SIG-M5 treated with dmso at 0.1 percent for 504 hours (cell line): ENCODE measurements at regions not wholly inside any gene's neighbourhood (a gene's known extent, or its start where the extent isn't known, plus 50 kb on each side); places are given as distances from the start of the nearest gene placed in this dataset.
A peak's percentile ranks its signal among the peaks of the same experiment; 100 is the strongest.

Experiments
- DNase-seq: peaks from one replicate; lab custom pipeline; 2025; ENCODE audit not compliant: unreplicated experiment; lab: John Stamatoyannopoulos, UW

- DNase-seq, result no peak
These were observed 124.2 kb downstream of the TMEM161B start for GRCh38 chr5:88144219-88145001.

- no peak for DNase-seq
These were observed 124.9 kb downstream of the TMEM161B start for GRCh38 chr5:88143693-88144218.

- DNase-seq, result no peak
These were observed 125.6 kb downstream of the TMEM161B start for GRCh38 chr5:88142886-88143692.

DNA sequence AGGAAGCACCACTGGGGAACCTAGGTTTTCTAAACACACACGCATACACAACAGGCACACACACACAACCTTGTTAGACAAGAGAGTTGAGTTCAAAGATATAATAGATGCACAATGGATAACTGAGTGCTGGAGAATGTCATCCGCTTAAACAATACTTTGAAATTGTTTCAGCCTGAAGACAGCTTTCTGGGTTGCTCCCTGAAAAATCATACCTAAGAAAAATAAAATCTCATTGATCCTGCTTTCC lies 126.1 kb downstream of the TMEM161B start:
- no peak for DNase-seq

- peak; percentile 95 for DNase-seq
These were observed 127.5 kb downstream of the TMEM161B start for GRCh38 chr5:88140856-88141752.

- DNase-seq, result no peak
These were observed 128.2 kb downstream of the TMEM161B start for GRCh38 chr5:88140396-88140855.

GRCh38 chr5:88130211-88130815 lies 138.3 kb downstream of the TMEM161B start:
- DNase-seq, result no peak

- DNase-seq, result no peak
These were observed 139.8 kb downstream of the TMEM161B start for GRCh38 chr5:88128813-88129212.

GRCh38 chr5:88119535-88120125 lies 149.0 kb downstream of the TMEM161B start:
- no peak for DNase-seq

GRCh38 chr5:88118179-88118578 lies 150.5 kb downstream of the TMEM161B start:
- no peak for DNase-seq

DNA sequence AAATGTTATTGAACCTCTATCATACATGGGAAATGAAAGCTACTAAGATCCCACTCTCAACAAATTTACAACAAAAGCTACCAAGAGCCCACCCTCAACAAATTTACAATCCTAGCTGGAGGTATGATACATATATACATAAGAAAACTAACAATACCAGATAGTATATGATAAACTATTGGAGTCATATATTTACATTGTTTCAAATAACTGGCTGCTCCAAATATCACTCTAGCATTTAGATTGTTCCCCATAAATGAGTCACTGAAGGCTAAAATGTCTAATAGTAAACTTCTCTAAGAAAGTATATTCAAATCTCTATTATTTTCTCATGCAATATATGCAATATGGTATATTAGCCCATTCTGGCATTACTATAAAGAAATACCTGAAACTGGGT lies 151.1 kb downstream of the TMEM161B start:
- no peak for DNase-seq

DNA sequence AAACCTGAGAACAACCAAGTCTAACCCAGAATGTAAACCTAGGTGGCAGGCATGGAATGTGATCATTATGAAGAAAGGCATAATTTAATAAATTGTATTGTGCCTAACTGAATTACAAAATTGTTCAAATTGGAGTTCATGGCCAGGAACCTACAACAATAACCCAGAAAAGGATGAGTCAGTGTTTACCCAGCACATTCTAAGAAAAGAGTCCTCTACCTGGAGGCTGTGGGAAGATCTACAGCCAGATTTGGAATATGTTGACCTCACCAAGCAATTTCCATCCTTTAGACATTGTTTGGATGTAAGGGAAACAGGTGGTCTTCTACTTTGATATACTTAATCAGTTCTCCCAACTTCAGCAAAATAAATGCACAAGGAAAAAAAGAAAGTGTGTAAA lies 152.2 kb downstream of the TMEM161B start:
- peak; percentile 5 for DNase-seq

- no peak for DNase-seq
These were observed 153.4 kb downstream of the TMEM161B start for GRCh38 chr5:88115211-88115610.

GRCh38 chr5:88113429-88113828 lies 155.2 kb downstream of the TMEM161B start:
- DNase-seq, result no peak

- no peak for DNase-seq
These were observed 158.8 kb downstream of the TMEM161B start for GRCh38 chr5:88109818-88110217.

DNA sequence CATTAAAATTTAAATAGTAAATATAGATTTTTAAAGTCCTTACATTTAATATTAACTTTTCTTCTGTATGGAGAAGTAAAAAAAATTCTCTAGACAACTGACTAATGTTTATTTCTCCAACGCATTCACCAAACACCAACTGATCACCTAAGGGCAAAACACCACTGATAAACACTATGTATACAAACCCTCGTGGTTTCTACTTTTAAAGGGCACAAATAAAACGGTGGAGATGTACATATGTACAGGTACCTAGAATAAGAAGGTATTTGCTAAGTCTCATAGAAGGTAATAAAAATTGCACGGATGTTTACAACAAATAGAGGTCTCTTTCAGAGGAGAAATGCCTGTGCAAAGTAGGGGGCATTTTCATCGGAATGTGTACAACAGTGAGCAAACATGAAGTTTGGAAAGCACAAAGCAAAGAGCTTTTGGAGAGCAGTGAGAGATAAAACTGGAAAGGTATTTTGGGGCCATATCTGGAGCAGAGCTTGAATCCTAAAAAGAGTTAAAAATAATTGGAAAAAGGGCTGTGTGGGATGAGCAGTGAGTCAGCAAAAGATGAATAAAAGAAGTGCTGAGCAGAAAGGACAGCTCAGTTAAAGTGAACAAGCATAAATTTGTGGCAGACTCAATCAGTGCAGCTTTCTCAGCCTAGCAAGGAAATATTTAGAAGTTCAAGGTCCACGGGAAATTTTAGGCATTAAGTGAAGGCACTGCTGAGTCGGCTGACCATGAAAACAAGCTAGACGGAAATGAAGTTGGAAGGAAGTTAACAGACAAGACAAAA lies 160.0 kb downstream of the TMEM161B start:
- DNase-seq, result no peak

- no peak for DNase-seq
These were observed 173.6 kb downstream of the TMEM161B start for GRCh38 chr5:88094906-88095496.

- no peak for DNase-seq
These were observed 174.2 kb downstream of the TMEM161B start for GRCh38 chr5:88094403-88094802.

DNA sequence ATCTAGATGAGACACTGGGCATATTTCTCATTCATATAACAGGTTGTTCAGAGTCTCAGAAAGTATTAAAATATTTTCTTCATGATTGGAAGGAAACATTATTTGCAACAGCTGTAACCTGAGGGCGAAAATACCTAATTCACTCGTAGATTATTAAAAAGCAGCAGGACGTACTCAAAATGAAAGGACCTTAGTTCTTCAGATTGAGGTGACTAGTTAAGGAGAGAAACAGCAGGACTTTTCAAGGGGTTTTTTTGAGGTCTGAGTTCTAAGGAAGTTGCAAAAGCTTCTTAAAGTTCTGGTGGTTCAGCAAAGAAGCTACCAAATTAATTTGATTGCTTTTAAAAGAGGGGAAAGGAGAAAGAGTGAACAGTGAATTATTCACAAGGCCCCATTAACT lies 174.9 kb downstream of the TMEM161B start:
- DNase-seq, result no peak
